GOT3 (cell line): ENCODE measurements at regions not wholly inside any gene's neighbourhood (a gene's known extent, or its start where the extent isn't known, plus 50 kb on each side); places are given as distances from the start of the nearest gene placed in this dataset.
"Not testable (repeated sequence)": the region's sequence is repeated elsewhere in the genome, so short reads cannot be mapped to it uniquely, and the experiment has no call there.

Experiments used
- DNase-seq: peaks from one replicate; lab custom pipeline; 2025; ENCODE audit warnings: mixed read lengths; lab: John Stamatoyannopoulos, UW

- DNase-seq, result no peak
These were observed 513.2 kb upstream of the TBL1XR1 start for GRCh38 chr3:177710506-177710905.

- DNase-seq, result no peak
These were observed 514.4 kb upstream of the TBL1XR1 start for GRCh38 chr3:177711637-177712036.

GRCh38 chr3:177713928-177714900 is 516.9 kb upstream of the TBL1XR1 start:
- DNase-seq, result no peak

GRCh38 chr3:177714945-177715344 is 517.7 kb upstream of the TBL1XR1 start:
- DNase-seq, result no peak

GRCh38 chr3:177715980-177716379 is 518.7 kb upstream of the TBL1XR1 start:
- DNase-seq, result no peak

GRCh38 chr3:177720927-177721326 is 523.6 kb upstream of the TBL1XR1 start:
- DNase-seq, result not testable (repeated sequence)

- no peak for DNase-seq
These were observed 524.8 kb upstream of the TBL1XR1 start for GRCh38 chr3:177721864-177722785.

- no peak for DNase-seq
These were observed 526.8 kb upstream of the TBL1XR1 start for GRCh38 chr3:177724020-177724638.

GRCh38 chr3:177725165-177725564 is 527.9 kb upstream of the TBL1XR1 start:
- DNase-seq, result no peak

- no peak for DNase-seq
These were observed 529.5 kb upstream of the TBL1XR1 start for GRCh38 chr3:177726807-177727206.

GRCh38 chr3:177729956-177730681 is 532.8 kb upstream of the TBL1XR1 start:
- no peak for DNase-seq

- DNase-seq, result no peak
These were observed 533.5 kb upstream of the TBL1XR1 start for GRCh38 chr3:177730814-177731213.

- DNase-seq, result no peak
These were observed 534.5 kb upstream of the TBL1XR1 start for GRCh38 chr3:177731644-177732268.

GRCh38 chr3:177733233-177733632 is 536.0 kb upstream of the TBL1XR1 start:
- DNase-seq, result no peak

GRCh38 chr3:177733936-177734335 is 536.7 kb upstream of the TBL1XR1 start:
- DNase-seq, result no peak

- no peak for DNase-seq
These were observed 538.1 kb upstream of the TBL1XR1 start for GRCh38 chr3:177735431-177735830.

GRCh38 chr3:177739461-177739860 is 542.2 kb upstream of the TBL1XR1 start:
- DNase-seq, result no peak

- DNase-seq, result no peak
These were observed 543.0 kb upstream of the TBL1XR1 start for GRCh38 chr3:177740254-177740653.

- DNase-seq, result no peak
These were observed 545.0 kb upstream of the TBL1XR1 start for GRCh38 chr3:177742273-177742672.

GRCh38 chr3:177743173-177743890 is 546.0 kb upstream of the TBL1XR1 start:
- no peak for DNase-seq
